ENCODE measurements at regions not wholly inside any gene's neighbourhood (a gene's known extent, or its start where the extent isn't known, plus 50 kb on each side); places are given as distances from the start of the nearest gene placed in this dataset.

- BruUV-seq (replicated peaks) = no TSS peak
- 0% methylated on average over 1 of the region's 1 CpG for WGBS (ENCODE audit: insufficient coverage, low coverage, missing lambda C conversion rate)
- H3K4me1 ChIP-seq (replicated peaks in 1 of 2; ENCODE audit: control insufficient read depth in 2 of 2, insufficient read depth in 2 of 2, low read length in 2 of 2) = no peaks in the 10 kb centered on the region
- no peak overlapping the region for H3K4me2 ChIP-seq (ENCODE audit: insufficient read depth, low read length)
- H3K27me3 ChIP-seq (ENCODE audit: control insufficient read depth in 2 of 2, insufficient read depth in 2 of 2, low read length in 2 of 2) = no peaks in the 10 kb centered on the region
- H3K9me1 ChIP-seq (ENCODE audit: control insufficient read depth, insufficient read depth, low read length) = no peaks in the 10 kb centered on the region
- H2AFZ ChIP-seq (ENCODE audit: low read depth, low read length) = no peak overlapping the region
- intact Hi-C loops (cut with micrococcal nuclease) = no loop called here
- FAIRE-seq = no peak
- no peaks in the 10 kb centered on the region for H3K79me2 ChIP-seq (ENCODE audit: control insufficient read depth, insufficient read depth, low read length)
- DNase-seq (ENCODE audit: extremely low read depth in 1 of 4, low spot score in 3 of 4) = no peak
- ATAC-seq = no peak
- no peak for TF ChIP-seq ETV5 (CRISPR knock-in tag; IDR thresholded peaks at IDR 0.05; ENCODE audit: low read depth)
- no peak for TF ChIP-seq PPARD (CRISPR knock-in tag; IDR thresholded peaks at IDR 0.05)
- TF ChIP-seq FIP1L1 (IDR thresholded peaks at IDR 0.05; ENCODE audit: low read depth, low read length, poor library complexity, severe bottlenecking) = no peak
- no peak for TF ChIP-seq ZNF133 (CRISPR knock-in tag; IDR thresholded peaks at IDR 0.05)
- TF ChIP-seq NEUROD1 (IDR thresholded peaks at IDR 0.05; ENCODE audit: borderline replicate concordance, low read depth, low read length, partially characterized antibody) = no peak
- no peak for TF ChIP-seq SFPQ (IDR thresholded peaks at IDR 0.05; ENCODE audit: low read depth, low read length)
- TF ChIP-seq ZNF121 (CRISPR knock-in tag; conservative IDR thresholded peaks at IDR 0.05) = no peak
- TF ChIP-seq XRCC4 (IDR thresholded peaks at IDR 0.05; ENCODE audit: extremely low read depth, insufficient read depth, insufficient read length) = no peak
- TF ChIP-seq THRAP3 (IDR thresholded peaks at IDR 0.05; ENCODE audit: borderline replicate concordance) = no peak
- no peak for TF ChIP-seq RBM14 (IDR thresholded peaks at IDR 0.05; ENCODE audit: borderline replicate concordance, insufficient read depth, low read depth, low read length)
- TF ChIP-seq CBFA2T3 (IDR thresholded peaks at IDR 0.05) = no peak
- no peak overlapping the region for H3K4me3 ChIP-seq
- in situ Hi-C loops (cut with MboI) = loop anchor here (25.0 kb wide), 1 partner anchor 1178 kb away; no protein-coding TSS in a partner anchor
- H3K27ac ChIP-seq (ENCODE audit: extremely low read depth, low read depth, low read length) = no peak overlapping the region
- ChIA-PET POLR2A (no interaction called here), CTCF (ENCODE audit: low intra/inter-chr PET ratio) (no interaction called here)
- no peak overlapping the region for H3K9ac ChIP-seq (ENCODE audit: insufficient read depth in 1 of 2, low read depth in 2 of 2, low read length in 2 of 2)
- H3K9me3 ChIP-seq (replicated peaks; ENCODE audit: control insufficient read depth, insufficient read depth, low read depth, low read length) = no peaks in the 10 kb centered on the region
- no peaks in the 10 kb centered on the region for H4K20me1 ChIP-seq (replicated peaks; ENCODE audit: control insufficient read depth, insufficient read depth, low read length)
- H3K36me3 ChIP-seq (ENCODE audit: control insufficient read depth, insufficient read depth, low read length) = no peaks in the 10 kb centered on the region
Observed at GRCh38 chr4:175540151-175540550, 271.9 kb downstream of the GPM6A start.

All from K562 (cell line).